H9 (cell line): ENCODE measurements at regions not wholly inside any gene's neighbourhood (a gene's known extent, or its start where the extent isn't known, plus 50 kb on each side); places are given as distances from the start of the nearest gene placed in this dataset.

ENCODE experiments used
- DNase-seq: peaks from one replicate; pipeline ENCODE4 v3.0.0-alpha.2; 2017
- H2AFZ ChIP-seq: one replicate; pipeline ENCODE4 v1.6.1; 2013; ENCODE audit warnings: mild to moderate bottlenecking, low read length, control low read depth, moderate library complexity
- H2AK5ac ChIP-seq: 2 replicates; pipeline ENCODE4 v1.6.1; 2013; ENCODE audit warnings: low read length, control low read depth, mixed read lengths; ENCODE audit not compliant: insufficient read length
- H2BK120ac ChIP-seq: one replicate; pipeline ENCODE4 v1.6.1; 2013; ENCODE audit warnings: low read depth, mild to moderate bottlenecking, low read length, control low read depth, inconsistent platforms; ENCODE audit not compliant: poor library complexity, severe bottlenecking
- H2BK12ac ChIP-seq: 2 replicates; pipeline ENCODE4 v1.6.1; 2013; ENCODE audit warnings: low read length, control low read depth, mixed read lengths, low read depth; ENCODE audit not compliant: insufficient read length
- H2BK15ac ChIP-seq: 2 replicates; pipeline ENCODE4 v1.6.1; 2013; ENCODE audit warnings: low read depth, low read length, control low read depth
- H2BK20ac ChIP-seq: one replicate; pipeline ENCODE4 v1.6.1; 2013; ENCODE audit warnings: low read depth, mild to moderate bottlenecking, low read length, control low read depth, inconsistent platforms; ENCODE audit not compliant: poor library complexity, severe bottlenecking
- H2BK5ac ChIP-seq: 2 replicates; pipeline ENCODE4 v1.6.1; 2013; ENCODE audit warnings: low read length, control low read depth, mixed read lengths; ENCODE audit not compliant: insufficient read length
- H3K14ac ChIP-seq: 2 replicates; pipeline ENCODE4 v1.6.1; 2013; ENCODE audit warnings: low read length, control low read depth; ENCODE audit not compliant: insufficient read depth
- H3K18ac ChIP-seq: 2 replicates; pipeline ENCODE4 v1.6.1; 2013; ENCODE audit warnings: low read depth, mild to moderate bottlenecking, mixed read lengths, low read length, control low read depth; ENCODE audit not compliant: insufficient read length
- H3K23ac ChIP-seq: 2 replicates; pipeline ENCODE4 v1.6.1; 2013; ENCODE audit warnings: low read length, control low read depth, mixed read lengths, low read depth; ENCODE audit not compliant: insufficient read length
- H3K23me2 ChIP-seq: 2 replicates; pipeline ENCODE4 v1.6.1; 2013; ENCODE audit warnings: low read depth, mild to moderate bottlenecking, mixed read lengths, low read length, control low read depth; ENCODE audit not compliant: insufficient read length, poor library complexity, severe bottlenecking
- H3K27ac ChIP-seq: 2 replicates; pipeline ENCODE4 v1.5.1; 2013; ENCODE audit warnings: low read length, control low read depth, mixed read lengths, low read depth; ENCODE audit not compliant: insufficient read length
- H3K27me3 ChIP-seq: 2 replicates; pipeline ENCODE4 v1.6.1; 2013; ENCODE audit warnings: low read length, control low read depth, inconsistent platforms; ENCODE audit not compliant: insufficient read depth
- H3K4ac ChIP-seq: 2 replicates; pipeline ENCODE4 v1.6.1; 2013; ENCODE audit warnings: low read depth, mild to moderate bottlenecking, control low read depth, inconsistent platforms, low read length, moderate library complexity
- H3K4me1 ChIP-seq: 2 replicates; pipeline ENCODE4 v1.6.1; 2013; ENCODE audit warnings: low read length, control low read depth, inconsistent platforms; ENCODE audit not compliant: insufficient read depth
- H3K4me2 ChIP-seq: 2 replicates; pipeline ENCODE4 v1.6.1; 2013; ENCODE audit warnings: low read length, control low read depth, mixed read lengths; ENCODE audit not compliant: insufficient read length, insufficient read depth
- H3K56ac ChIP-seq: 2 replicates; pipeline ENCODE4 v1.6.1; 2013; ENCODE audit warnings: low read depth, mild to moderate bottlenecking, mixed read lengths, low read length, control low read depth; ENCODE audit not compliant: insufficient read length
- H3K79me1 ChIP-seq: 2 replicates; pipeline ENCODE4 v1.6.1; 2013; ENCODE audit warnings: low read depth, mild to moderate bottlenecking, moderate library complexity, low read length, control low read depth, inconsistent platforms; ENCODE audit not compliant: insufficient read depth, poor library complexity, severe bottlenecking
- H3K79me2 ChIP-seq: 2 replicates; pipeline ENCODE4 v1.6.1; 2013; ENCODE audit warnings: low read length, control low read depth, inconsistent platforms; ENCODE audit not compliant: insufficient read depth
- H3K9ac ChIP-seq: 2 replicates; pipeline ENCODE4 v1.6.1; 2013; ENCODE audit warnings: low read length, control low read depth, mixed read lengths; ENCODE audit not compliant: insufficient read length; ENCODE audit errors: extremely low read depth
- H3K9me3 ChIP-seq: one replicate; pipeline ENCODE4 v1.6.1; 2013; ENCODE audit warnings: low read depth, low read length, inconsistent platforms; ENCODE audit not compliant: control insufficient read depth
- H3T11ph ChIP-seq: one replicate; pipeline ENCODE4 v1.6.1; 2013; ENCODE audit warnings: mild to moderate bottlenecking, low read length, control low read depth, inconsistent platforms
- H4K20me1 ChIP-seq: one replicate; pipeline ENCODE4 v1.6.1; 2013; ENCODE audit not compliant: control insufficient read depth, insufficient read length, insufficient read depth
- H4K5ac ChIP-seq: 2 replicates; pipeline ENCODE4 v1.6.1; 2013; ENCODE audit warnings: low read depth, mild to moderate bottlenecking, mixed read lengths, low read length, control low read depth; ENCODE audit not compliant: insufficient read length
- H4K8ac ChIP-seq: replicated peaks from 2 replicates; pipeline ENCODE4 v1.6.1; 2013; ENCODE audit warnings: low read length, control low read depth, mixed read lengths, low read depth; ENCODE audit not compliant: insufficient read length
- H4K91ac ChIP-seq: 2 replicates; pipeline ENCODE4 v1.6.1; 2013; ENCODE audit warnings: low read depth, mild to moderate bottlenecking, moderate library complexity, mixed read lengths, low read length, control low read depth; ENCODE audit not compliant: insufficient read length
- H3K27ac Mint-ChIP-seq, 3 experiments: 2 replicates in 2 of 3; 3 replicates in 1 of 3; pipeline ENCODE4 v1.8.0; 2020 to 2021; ENCODE audit warnings: mixed read lengths in 3 of 3, mild to moderate bottlenecking in 1 of 3, moderate library complexity in 1 of 3
- H3K27me3 Mint-ChIP-seq: 2 replicates; pipeline ENCODE4 v1.8.0; 2021; ENCODE audit warnings: low read depth, mild to moderate bottlenecking, moderate library complexity, mixed read lengths
- H3K36me3 Mint-ChIP-seq, 3 experiments: 2 replicates in 2 of 3; 3 replicates in 1 of 3; pipeline ENCODE4 v1.8.0; 2020 to 2021; ENCODE audit warnings: low read depth in 3 of 3, mixed read lengths in 3 of 3; ENCODE audit not compliant: insufficient read depth in 1 of 3
- H3K4me1 Mint-ChIP-seq, 2 experiments: 2 replicates each; pipeline ENCODE4 v1.8.0; 2020; ENCODE audit warnings: mixed read lengths in 2 of 2
- H3K4me3 Mint-ChIP-seq, 2 experiments: 2 replicates in 1 of 2; 3 replicates in 1 of 2; pipeline ENCODE4 v1.8.0; 2020 to 2021; ENCODE audit warnings: mild to moderate bottlenecking in 2 of 2, mixed read lengths in 2 of 2, moderate library complexity in 1 of 2
- H3K9me3 Mint-ChIP-seq, 2 experiments: 2 replicates in 1 of 2; 3 replicates in 1 of 2; pipeline ENCODE4 v1.8.0; 2020; ENCODE audit warnings: mild to moderate bottlenecking in 2 of 2, mixed read lengths in 2 of 2, moderate library complexity in 1 of 2
- CTCF ChIP-seq: fragments of 200-600 bp; sonication (generic); conservative IDR thresholded peaks from 3 replicates; pipeline ENCODE4 v1.8.0; 2021; ENCODE audit warnings: antibody characterized with exemption, mild to moderate bottlenecking

- Mint-ChIP-seq H3K4me1 (peaks cover 2 to 4% of the 10 kb centered on the region in 2 experiments; a peak in 1 of 4 replicates), H3K27ac (no peak overlapping the region), H3K9me3 (no peaks in the 10 kb centered on the region), H3K27me3 (no peaks in the 10 kb centered on the region), H3K36me3 (no peaks in the 10 kb centered on the region), H3K4me3 (no peak overlapping the region)
- H4K91ac ChIP-seq = no peak overlapping the region
- H3K4me2 ChIP-seq = no peak overlapping the region
- no peak overlapping the region for H3K23ac ChIP-seq
- no peak overlapping the region for H2AK5ac ChIP-seq
- no peak overlapping the region for H3K9ac ChIP-seq
- H3T11ph ChIP-seq = no peak overlapping the region
- no peaks in the 10 kb centered on the region for H3K4me1 ChIP-seq
- no peaks in the 10 kb centered on the region for H4K20me1 ChIP-seq
- no peak overlapping the region for H2BK12ac ChIP-seq
- no peak overlapping the region for H4K8ac ChIP-seq
- H2AFZ ChIP-seq = no peak overlapping the region
- no peak overlapping the region for H2BK15ac ChIP-seq
- H3K27ac ChIP-seq = no peak overlapping the region
- no peak overlapping the region for H4K5ac ChIP-seq
- no peak for DNase-seq
- H3K79me1 ChIP-seq = no peaks in the 10 kb centered on the region
- no peak overlapping the region for H2BK120ac ChIP-seq
- no peak overlapping the region for H3K18ac ChIP-seq
- H3K9me3 ChIP-seq = no peaks in the 10 kb centered on the region
- H2BK20ac ChIP-seq = no peak overlapping the region
- H3K27me3 ChIP-seq = no peaks in the 10 kb centered on the region
- H3K23me2 ChIP-seq = no peaks in the 10 kb centered on the region
- H3K4ac ChIP-seq = no peak overlapping the region
- no peaks in the 10 kb centered on the region for H3K79me2 ChIP-seq
- H3K56ac ChIP-seq = no peak overlapping the region
- H2BK5ac ChIP-seq = no peak overlapping the region
- H3K14ac ChIP-seq = no peak overlapping the region
- no peak for TF ChIP-seq CTCF
Measured at GRCh38 chr20:40192529-40192928, 496.5 kb downstream of the MAFB start.
